PFSK-1 (cell line): ENCODE measurements at regions not wholly inside any gene's neighbourhood (a gene's known extent, or its start where the extent isn't known, plus 50 kb on each side); places are given as distances from the start of the nearest gene placed in this dataset.

Experiments
- FOXP2 ChIP-seq: optimal IDR thresholded peaks from 2 replicates; pipeline ENCODE3; 2011; ENCODE audit warnings: borderline replicate concordance, control low read depth, inconsistent platforms; ENCODE audit not compliant: insufficient read depth; ENCODE audit errors: extremely low read length, extremely low read depth
- POLR2AphosphoS5 ChIP-seq: IDR thresholded peaks from 2 replicates; pipeline ENCODE4 v1.6.1; 2012; ENCODE audit warnings: low read depth, mild to moderate bottlenecking, control low read depth, low read length, moderate library complexity
- REST ChIP-seq, 2 experiments: IDR thresholded peaks; 2 replicates each; pipeline versions ENCODE4 v1.6.1 to v1.8.0; 2011 to 2012; ENCODE audit warnings: low read depth in 2 of 2, low read length in 2 of 2, control low read depth in 1 of 2, inconsistent platforms in 1 of 2, mild to moderate bottlenecking in 1 of 2, moderate library complexity in 1 of 2; ENCODE audit not compliant: insufficient read depth in 1 of 2
- SIN3A ChIP-seq: IDR thresholded peaks from 2 replicates; pipeline ENCODE4 v1.6.1; 2012; ENCODE audit warnings: mild to moderate bottlenecking, low read length, moderate library complexity, borderline replicate concordance; ENCODE audit not compliant: insufficient read depth
- TAF1 ChIP-seq: IDR thresholded peaks from 2 replicates; pipeline ENCODE4 v1.6.1; 2012; ENCODE audit warnings: low read length, control low read depth, borderline replicate concordance; ENCODE audit not compliant: insufficient read depth

GRCh38 chr10:64426745-64427144, 905.5 kb downstream of the REEP3 start:
- TF ChIP-seq POLR2AphosphoS5 (no peak), FOXP2 (no peak), SIN3A (no peak), REST (IDR thresholded peaks at IDR 0.05; ENCODE audit: insufficient read depth in 1 of 2, low read depth in 2 of 2, low read length in 2 of 2) (no peak), TAF1 (no peak)

- TF ChIP-seq REST (IDR thresholded peaks at IDR 0.05; ENCODE audit: insufficient read depth in 1 of 2, low read depth in 2 of 2, low read length in 2 of 2) (no peak), TAF1 (no peak), POLR2AphosphoS5 (no peak), SIN3A (no peak), FOXP2 (no peak)
Observed at GRCh38 chr10:64430690-64431323, 909.6 kb downstream of the REEP3 start.

GRCh38 chr10:64444163-64444562, 923.0 kb downstream of the REEP3 start:
- no peak for TF ChIP-seq POLR2AphosphoS5
- TF ChIP-seq TAF1, result no peak
- TF ChIP-seq REST (IDR thresholded peaks at IDR 0.05; ENCODE audit: insufficient read depth in 1 of 2, low read depth in 2 of 2, low read length in 2 of 2), result no peak
- TF ChIP-seq SIN3A, result no peak
- TF ChIP-seq FOXP2, result no peak

GRCh38 chr10:64444564-64444963, 923.4 kb downstream of the REEP3 start:
- TF ChIP-seq FOXP2 (no peak), POLR2AphosphoS5 (no peak), REST (IDR thresholded peaks at IDR 0.05; ENCODE audit: insufficient read depth in 1 of 2, low read depth in 2 of 2, low read length in 2 of 2) (no peak), TAF1 (no peak), SIN3A (no peak)
